WTC11 (cell line): ENCODE measurements at regions not wholly inside any gene's neighbourhood (a gene's known extent, or its start where the extent isn't known, plus 50 kb on each side); places are given as distances from the start of the nearest gene placed in this dataset.

Experiments used
- ATAC-seq: fragments of 200-7000 bp; cut with Tn5 transposase; 2 replicates; pipeline ENCODE4 v1.10.0; 2021; ENCODE audit warnings: mild to moderate bottlenecking, moderate library complexity
- CTCF ChIA-PET: fragments of 300-600 bp; sonication (Branson Sonifier 250); formaldehyde crosslinking; loops from one replicate; lab custom pipeline; 2021; ENCODE audit warnings: antibody characterized with exemption; lab: Charles Lee
- POLR2A ChIA-PET: fragments of 350-600 bp; sonication (Branson Sonifier 250); formaldehyde crosslinking; loops from one replicate; lab custom pipeline; 2021; ENCODE audit warnings: antibody characterized with exemption; lab: Charles Lee
- DNase-seq: peaks from one replicate; pipeline ENCODE4 v3.0.0; 2021; ENCODE audit warnings: low spot score
- H3K27ac Mint-ChIP-seq: 2 replicates; pipeline ENCODE4 v1.8.0; 2021; ENCODE audit warnings: mixed read lengths
- H3K27me3 Mint-ChIP-seq: 2 replicates; pipeline ENCODE4 v1.8.0; 2021; ENCODE audit warnings: low read depth, mild to moderate bottlenecking, moderate library complexity, mixed read lengths
- H3K36me3 Mint-ChIP-seq: 2 replicates; pipeline ENCODE4 v1.8.0; 2021; ENCODE audit warnings: mixed read lengths
- H3K4me1 Mint-ChIP-seq: 2 replicates; pipeline ENCODE4 v1.8.0; 2022; ENCODE audit warnings: mixed read lengths
- H3K4me3 Mint-ChIP-seq: 2 replicates; pipeline ENCODE4 v1.8.0; 2021; ENCODE audit warnings: mild to moderate bottlenecking, moderate library complexity, mixed read lengths
- H3K9me3 Mint-ChIP-seq: 2 replicates; pipeline ENCODE4 v1.8.0; 2021; ENCODE audit warnings: mixed read lengths
- CBFB ChIP-seq: sonication (generic); formaldehyde crosslinking; IDR thresholded peaks from 2 replicates; pipeline ENCODE4 v1.8.1; 2022; ENCODE audit warnings: mild to moderate bottlenecking, low read depth, missing genetic modification reagents
- FOXJ3 ChIP-seq: sonication (generic); formaldehyde crosslinking; IDR thresholded peaks from 2 replicates; pipeline ENCODE4 v1.9.0; 2021; ENCODE audit warnings: missing genetic modification reagents, mild to moderate bottlenecking, borderline replicate concordance
- FOXP1 ChIP-seq: sonication (generic); formaldehyde crosslinking; IDR thresholded peaks from 2 replicates; pipeline ENCODE4 v1.8.0; 2022; ENCODE audit warnings: missing genetic modification reagents, mild to moderate bottlenecking, moderate library complexity, borderline replicate concordance
- GABPB1 ChIP-seq: sonication (generic); formaldehyde crosslinking; IDR thresholded peaks from 2 replicates; pipeline ENCODE4 v1.8.1; 2023; ENCODE audit warnings: mild to moderate bottlenecking, missing genetic modification reagents
- GRHL2 ChIP-seq: fragments of 250-450 bp; sonication (Bioruptor Pico); IDR thresholded peaks from 2 replicates; pipeline ENCODE4 v1.8.0; 2022; ENCODE audit warnings: mild to moderate bottlenecking, moderate library complexity; ENCODE audit not compliant: insufficient replicate concordance, severe bottlenecking
- GTF2I ChIP-seq: fragments of 250-450 bp; sonication (Bioruptor Pico); conservative IDR thresholded peaks from 2 replicates; pipeline ENCODE4 v1.4.0; 2021; ENCODE audit warnings: mild to moderate bottlenecking
- MLX ChIP-seq: sonication (generic); formaldehyde crosslinking; IDR thresholded peaks from 2 replicates; pipeline ENCODE4 v1.8.1; 2023; ENCODE audit warnings: mild to moderate bottlenecking, missing genetic modification reagents, moderate library complexity
- MXD4 ChIP-seq: fragments of 250-450 bp; sonication (Bioruptor Pico); IDR thresholded peaks from 2 replicates; pipeline ENCODE4 v1.8.0; 2021; ENCODE audit warnings: mild to moderate bottlenecking, moderate library complexity, borderline replicate concordance
- NFYB ChIP-seq: sonication (generic); formaldehyde crosslinking; conservative IDR thresholded peaks from 2 replicates; pipeline ENCODE4 v1.8.0; 2022; ENCODE audit warnings: low read depth, missing genetic modification reagents
- NR2C2 ChIP-seq: sonication (generic); formaldehyde crosslinking; IDR thresholded peaks from 2 replicates; pipeline ENCODE4 v1.8.0; 2022; ENCODE audit warnings: mild to moderate bottlenecking, missing genetic modification reagents
- RORB ChIP-seq: fragments of 250-450 bp; sonication (Bioruptor Pico); IDR thresholded peaks from 2 replicates; pipeline ENCODE4 v1.9.0; 2021; ENCODE audit warnings: mild to moderate bottlenecking
- TCF7 ChIP-seq: sonication (generic); formaldehyde crosslinking; IDR thresholded peaks from 2 replicates; pipeline ENCODE4 v1.8.0; 2022; ENCODE audit warnings: mild to moderate bottlenecking, low read depth, missing genetic modification reagents, moderate library complexity
- TEAD1 ChIP-seq: sonication (generic); formaldehyde crosslinking; IDR thresholded peaks from 2 replicates; pipeline ENCODE4 v1.8.0; 2022; ENCODE audit warnings: mild to moderate bottlenecking, missing genetic modification reagents
- ZNF121 ChIP-seq: sonication (generic); formaldehyde crosslinking; IDR thresholded peaks from 2 replicates; pipeline ENCODE4 v1.8.0; 2023; ENCODE audit warnings: missing genetic modification reagents
- ZNF219 ChIP-seq: sonication (generic); formaldehyde crosslinking; IDR thresholded peaks from 2 replicates; pipeline ENCODE4 v1.8.0; 2023; ENCODE audit warnings: missing genetic modification reagents, mild to moderate bottlenecking, borderline replicate concordance
- ZNF263 ChIP-seq: sonication (generic); formaldehyde crosslinking; IDR thresholded peaks from 2 replicates; pipeline ENCODE4 v1.8.1; 2022; ENCODE audit warnings: low read depth, mild to moderate bottlenecking, moderate library complexity, missing genetic modification reagents
- ZNF416 ChIP-seq: fragments of 250-450 bp; sonication (Bioruptor Pico); IDR thresholded peaks from 2 replicates; pipeline ENCODE4 v1.9.0; 2021; ENCODE audit warnings: mild to moderate bottlenecking, inconsistent platforms
- ZSCAN18 ChIP-seq: fragments of 250-450 bp; sonication (Bioruptor Pico); IDR thresholded peaks from 2 replicates; pipeline ENCODE4 v2.1.2; 2022; ENCODE audit warnings: mild to moderate bottlenecking, moderate library complexity
- TF ChIP-seq, protein P1 (sequence below): sonication (generic); formaldehyde crosslinking; IDR thresholded peaks from 2 replicates; pipeline ENCODE4 v1.8.1; 2023; ENCODE audit warnings: mild to moderate bottlenecking, missing genetic modification reagents
- TF ChIP-seq, protein P2 (sequence below): fragments of 200-600 bp; IDR thresholded peaks from 2 replicates; pipeline ENCODE4 v1.8.0; 2022; ENCODE audit warnings: antibody characterized with exemption

DNA sequence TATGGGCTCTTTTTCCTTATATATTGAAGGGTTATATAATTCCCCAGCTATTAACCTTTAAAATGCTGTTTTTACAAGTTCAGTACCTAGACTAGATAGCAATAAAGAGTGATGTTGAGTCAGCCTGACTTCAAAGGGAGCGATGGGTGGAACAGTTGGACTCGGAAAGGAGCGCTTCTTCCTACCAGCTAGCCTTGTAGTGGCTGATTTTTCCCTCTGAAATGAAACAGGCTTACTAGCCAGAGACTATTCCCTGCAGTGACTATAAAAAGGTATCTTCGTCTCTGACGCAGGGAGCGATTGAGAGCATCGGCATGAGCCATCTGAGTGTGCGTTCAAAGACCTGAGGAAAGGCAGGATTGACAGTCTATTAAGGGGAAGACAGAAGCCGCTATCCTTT is 66.0 kb upstream of the GRAMD1B start:
- H3K9me3 Mint-ChIP-seq: no peaks in the 10 kb centered on the region

DNA sequence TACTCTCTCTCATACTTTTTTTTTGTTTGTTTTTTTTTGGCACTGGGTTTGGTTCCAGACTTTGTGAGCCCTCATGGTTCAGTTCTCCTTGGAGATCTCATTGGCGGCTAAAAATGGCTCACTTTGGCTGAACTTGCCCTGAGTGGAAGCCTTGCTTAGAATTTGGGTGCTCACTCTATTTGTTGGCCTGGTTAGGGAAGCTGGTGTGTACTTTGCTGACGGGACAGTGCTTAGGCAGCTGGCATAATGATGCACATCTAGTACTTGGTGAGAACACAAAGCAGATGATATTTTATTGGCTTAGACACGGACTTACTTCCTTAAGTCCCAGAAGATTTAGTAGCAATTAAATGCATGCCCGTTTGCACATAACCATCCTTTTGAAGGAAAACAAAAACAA is 66.5 kb upstream of the GRAMD1B start:
- POLR2A ChIA-PET: no interaction called here
- CTCF ChIA-PET: no interaction called here
- H3K27me3 Mint-ChIP-seq: peaks cover 47% of the 10 kb centered on the region
- no peak overlapping the region for H3K4me3 Mint-ChIP-seq
- H3K36me3 Mint-ChIP-seq: no peaks in the 10 kb centered on the region
- DNase-seq (no peak), ATAC-seq (no peak)
- TF ChIP-seq ZNF416: no peak
- no peak for TF ChIP-seq NFYB (CRISPR knock-in tag)
- no peak for TF ChIP-seq ZNF263 (CRISPR knock-in tag)
- TF ChIP-seq FOXJ3 (CRISPR knock-in tag): no peak
- no peak for TF ChIP-seq GRHL2
- TF ChIP-seq MLX (CRISPR knock-in tag): no peak
- no peak for TF ChIP-seq TCF7 (CRISPR knock-in tag)
- no peaks in the 10 kb centered on the region for H3K9me3 Mint-ChIP-seq
- no peak overlapping the region for H3K27ac Mint-ChIP-seq
- peaks cover 31% of the 10 kb centered on the region for H3K4me1 Mint-ChIP-seq

More for the DNA sequence above, 66.0 kb upstream of the GRAMD1B start:
- DNase-seq: no peak
- CTCF ChIA-PET: no interaction called here
- H3K36me3 Mint-ChIP-seq: no peaks in the 10 kb centered on the region
- POLR2A ChIA-PET: no interaction called here
- TF ChIP-seq ZNF219 (CRISPR knock-in tag): no peak
- no peak for TF ChIP-seq GTF2I
- TF ChIP-seq, protein P1, sequence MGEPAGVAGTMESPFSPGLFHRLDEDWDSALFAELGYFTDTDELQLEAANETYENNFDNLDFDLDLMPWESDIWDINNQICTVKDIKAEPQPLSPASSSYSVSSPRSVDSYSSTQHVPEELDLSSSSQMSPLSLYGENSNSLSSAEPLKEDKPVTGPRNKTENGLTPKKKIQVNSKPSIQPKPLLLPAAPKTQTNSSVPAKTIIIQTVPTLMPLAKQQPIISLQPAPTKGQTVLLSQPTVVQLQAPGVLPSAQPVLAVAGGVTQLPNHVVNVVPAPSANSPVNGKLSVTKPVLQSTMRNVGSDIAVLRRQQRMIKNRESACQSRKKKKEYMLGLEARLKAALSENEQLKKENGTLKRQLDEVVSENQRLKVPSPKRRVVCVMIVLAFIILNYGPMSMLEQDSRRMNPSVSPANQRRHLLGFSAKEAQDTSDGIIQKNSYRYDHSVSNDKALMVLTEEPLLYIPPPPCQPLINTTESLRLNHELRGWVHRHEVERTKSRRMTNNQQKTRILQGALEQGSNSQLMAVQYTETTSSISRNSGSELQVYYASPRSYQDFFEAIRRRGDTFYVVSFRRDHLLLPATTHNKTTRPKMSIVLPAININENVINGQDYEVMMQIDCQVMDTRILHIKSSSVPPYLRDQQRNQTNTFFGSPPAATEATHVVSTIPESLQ (CRISPR knock-in tag): no peak
- peaks cover 42% of the 10 kb centered on the region for H3K27me3 Mint-ChIP-seq
- peaks cover 26% of the 10 kb centered on the region for H3K4me1 Mint-ChIP-seq
- no peak for ATAC-seq
- no peak overlapping the region for H3K27ac Mint-ChIP-seq
- no peak overlapping the region for H3K4me3 Mint-ChIP-seq

- peaks cover 53% of the 10 kb centered on the region for H3K27me3 Mint-ChIP-seq
- ChIA-PET CTCF (interaction anchor here (1.2 kb wide), 1 partner anchor 198 kb away, joined by 3 read pairs; no protein-coding TSS in a partner anchor), POLR2A (no interaction called here)
- TF ChIP-seq FOXP1 (CRISPR knock-in tag): no peak
- H3K4me1 Mint-ChIP-seq: peaks cover 32% of the 10 kb centered on the region
- H3K4me3 Mint-ChIP-seq: no peak overlapping the region
- H3K27ac Mint-ChIP-seq: no peak overlapping the region
- ATAC-seq (no peak), DNase-seq (no peak)
- H3K36me3 Mint-ChIP-seq: no peaks in the 10 kb centered on the region
- H3K9me3 Mint-ChIP-seq: no peaks in the 10 kb centered on the region
Observed at GRCh38 chr11:123362941-123363340, 67.1 kb upstream of the GRAMD1B start.

- DNase-seq (no peak), ATAC-seq (no peak)
- no peaks in the 10 kb centered on the region for H3K9me3 Mint-ChIP-seq
- peaks cover 60% of the 10 kb centered on the region for H3K27me3 Mint-ChIP-seq
- H3K27ac Mint-ChIP-seq: no peak overlapping the region
- ChIA-PET CTCF (interaction anchor here (0.6 to 1.2 kb wide), 2 partner anchors 26 to 199 kb away, joined by 3 read pairs; no protein-coding TSS in a partner anchor), POLR2A (no interaction called here)
- H3K4me1 Mint-ChIP-seq: peaks cover 36% of the 10 kb centered on the region
- no peaks in the 10 kb centered on the region for H3K36me3 Mint-ChIP-seq
- no peak overlapping the region for H3K4me3 Mint-ChIP-seq
- TF ChIP-seq MXD4 (CRISPR knock-in tag) (no peak), ZNF121 (CRISPR knock-in tag) (no peak), RORB (no peak), GABPB1 (CRISPR knock-in tag) (no peak), ZNF416 (no peak), NFYB (CRISPR knock-in tag) (no peak), ZNF263 (CRISPR knock-in tag) (no peak), TEAD1 (CRISPR knock-in tag) (no peak), CBFB (CRISPR knock-in tag) (no peak), ZSCAN18 (CRISPR knock-in tag) (no peak), NR2C2 (CRISPR knock-in tag) (no peak)
- TF ChIP-seq, protein P2, sequence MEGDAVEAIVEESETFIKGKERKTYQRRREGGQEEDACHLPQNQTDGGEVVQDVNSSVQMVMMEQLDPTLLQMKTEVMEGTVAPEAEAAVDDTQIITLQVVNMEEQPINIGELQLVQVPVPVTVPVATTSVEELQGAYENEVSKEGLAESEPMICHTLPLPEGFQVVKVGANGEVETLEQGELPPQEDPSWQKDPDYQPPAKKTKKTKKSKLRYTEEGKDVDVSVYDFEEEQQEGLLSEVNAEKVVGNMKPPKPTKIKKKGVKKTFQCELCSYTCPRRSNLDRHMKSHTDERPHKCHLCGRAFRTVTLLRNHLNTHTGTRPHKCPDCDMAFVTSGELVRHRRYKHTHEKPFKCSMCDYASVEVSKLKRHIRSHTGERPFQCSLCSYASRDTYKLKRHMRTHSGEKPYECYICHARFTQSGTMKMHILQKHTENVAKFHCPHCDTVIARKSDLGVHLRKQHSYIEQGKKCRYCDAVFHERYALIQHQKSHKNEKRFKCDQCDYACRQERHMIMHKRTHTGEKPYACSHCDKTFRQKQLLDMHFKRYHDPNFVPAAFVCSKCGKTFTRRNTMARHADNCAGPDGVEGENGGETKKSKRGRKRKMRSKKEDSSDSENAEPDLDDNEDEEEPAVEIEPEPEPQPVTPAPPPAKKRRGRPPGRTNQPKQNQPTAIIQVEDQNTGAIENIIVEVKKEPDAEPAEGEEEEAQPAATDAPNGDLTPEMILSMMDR: no peak
- TF ChIP-seq, protein P1 (CRISPR knock-in tag): no peak
Observed at GRCh38 chr11:123362186-123362585, 67.9 kb upstream of the GRAMD1B start.
